GM12878 (cell line): ENCODE measurements at regions not wholly inside any gene's neighbourhood (a gene's known extent, or its start where the extent isn't known, plus 50 kb on each side); places are given as distances from the start of the nearest gene placed in this dataset.
"Not testable (repeated sequence)": the region's sequence is repeated elsewhere in the genome, so short reads cannot be mapped to it uniquely, and the experiment has no call there.

Experiments used
- ATAC-seq: fragments of 200-7000 bp; cut with Tn5 transposase; 3 replicates; pipeline ENCODE4 v1.9.1; 2020; ENCODE audit warnings: mild to moderate bottlenecking, moderate library complexity
- BruUV-seq: library from RNA; stranded (reverse); fragments of 400-500 nt; replicated peaks from 2 replicates; lab custom pipeline; 2021; lab: Mats Ljungman, UMichigan
- CTCF ChIA-PET: fragments of 300-600 bp; sonication (Branson Sonifier 250); formaldehyde crosslinking; extraction: SDS; loops from one replicate; lab custom pipeline; 2021; ENCODE audit warnings: inconsistent platforms; lab: Yijun Ruan, JAX
- POLR2A ChIA-PET: fragments of 350-600 bp; formaldehyde crosslinking; extraction: SDS; loops from one replicate; lab custom pipeline; 2021; ENCODE audit warnings: inconsistent platforms; lab: Charles Lee
- RAD21 ChIA-PET: fragments of 300-600 bp; sonication (Branson Sonifier 250); formaldehyde crosslinking; loops from one replicate; lab custom pipeline; 2023; ENCODE audit warnings: antibody characterized with exemption; ENCODE audit not compliant: unreplicated experiment; lab: Charles Lee
- SMC1A ChIA-PET: fragments of 300-600 bp; sonication (Branson Sonifier 250); formaldehyde crosslinking; loops from one replicate; lab custom pipeline; 2023; ENCODE audit not compliant: unreplicated experiment, uncharacterized antibody; lab: Charles Lee
- DNase-seq: peaks from one replicate; pipeline ENCODE4 v3.0.0-alpha.2; 2011; ENCODE audit warnings: low read depth, low spot score
- FAIRE-seq: peaks from 3 replicates; lab custom pipeline; 2011; peaks lifted over from hg19 to GRCh38; lab: Jason Lieb, UNC
- H2AFZ ChIP-seq: 2 replicates; pipeline ENCODE4 v1.6.0; 2011; ENCODE audit warnings: low read depth, low read length, control low read depth; ENCODE audit not compliant: control insufficient read depth
- H3K27ac ChIP-seq: 2 replicates; pipeline ENCODE4 v1.5.1; 2011; ENCODE audit warnings: control low read depth; ENCODE audit not compliant: control insufficient read depth, insufficient read depth
- H3K27me3 ChIP-seq, 2 experiments: replicated peaks in 1 of 2; 2 replicates each; pipeline versions ENCODE4 v1.6.0 to v1.6.1; 2011; ENCODE audit warnings: low read length in 1 of 2; ENCODE audit not compliant: control insufficient read depth in 2 of 2, insufficient read depth in 2 of 2
- H3K36me3 ChIP-seq, 2 experiments: 2 replicates each; pipeline ENCODE4 v1.5.1; 2011; ENCODE audit warnings: low read length in 1 of 2; ENCODE audit not compliant: control insufficient read depth in 2 of 2, insufficient read depth in 2 of 2
- H3K4me1 ChIP-seq: 2 replicates; pipeline ENCODE4 v1.6.1; 2011; ENCODE audit warnings: mild to moderate bottlenecking, low read length, moderate library complexity, mixed read lengths; ENCODE audit not compliant: control insufficient read depth, insufficient read depth
- H3K4me2 ChIP-seq: 2 replicates; pipeline ENCODE4 v1.6.0; 2011; ENCODE audit warnings: control low read depth; ENCODE audit not compliant: control insufficient read depth, insufficient read depth
- H3K4me3 ChIP-seq: fragments of 200-600 bp; sonication (generic); 2 replicates; pipeline ENCODE4 v1.5.1; 2016
- H3K79me2 ChIP-seq: 2 replicates; pipeline ENCODE4 v1.6.0; 2011; ENCODE audit warnings: low read length; ENCODE audit not compliant: control insufficient read depth, insufficient read depth
- H3K9ac ChIP-seq: 2 replicates; pipeline ENCODE4 v1.8.0; 2011; ENCODE audit warnings: low read length, control low read depth, mixed read lengths; ENCODE audit not compliant: control insufficient read depth, insufficient read depth
- H3K9me3 ChIP-seq: replicated peaks from 3 replicates; pipeline ENCODE4 v1.5.1; 2011; ENCODE audit warnings: mild to moderate bottlenecking, low read length; ENCODE audit not compliant: control insufficient read depth, insufficient read depth
- H4K20me1 ChIP-seq: 2 replicates; pipeline ENCODE4 v1.6.0; 2011; ENCODE audit not compliant: control insufficient read depth, insufficient read depth
- BCL11A ChIP-seq: IDR thresholded peaks from 2 replicates; pipeline ENCODE4 v1.6.1; 2011; ENCODE audit warnings: low read depth, low read length
- BHLHE40 ChIP-seq, 2 experiments: fragments of 450-650 bp in 1 of 2; IDR thresholded peaks; 2 replicates each; pipeline ENCODE4 v1.6.1; 2011 to 2017; ENCODE audit warnings: low read depth in 2 of 2, borderline replicate concordance in 1 of 2, improper control_type of control experiment in 1 of 2, low read length in 1 of 2, mild to moderate bottlenecking in 1 of 2
- GATAD2B ChIP-seq: fragments of 450-650 bp; conservative IDR thresholded peaks from 2 replicates; pipeline ENCODE4 v1.6.1; 2017; ENCODE audit warnings: low read depth, mild to moderate bottlenecking, moderate library complexity
- NFYB ChIP-seq: IDR thresholded peaks from 2 replicates; pipeline ENCODE4 v1.6.1; 2011; ENCODE audit warnings: low read depth, mild to moderate bottlenecking, low read length, improper control_type of control experiment, moderate library complexity; ENCODE audit not compliant: insufficient read depth
- NR2C1 ChIP-seq: fragments of 450-650 bp; IDR thresholded peaks from 2 replicates; pipeline ENCODE4 v1.6.1; 2017; ENCODE audit warnings: antibody characterized with exemption, mild to moderate bottlenecking, moderate library complexity
- TCF12 ChIP-seq: IDR thresholded peaks from 2 replicates; pipeline ENCODE4 v1.6.1; 2011; ENCODE audit warnings: low read depth, mild to moderate bottlenecking, low read length
- ZNF24 ChIP-seq: fragments of 450-650 bp; IDR thresholded peaks from 2 replicates; pipeline ENCODE4 v1.6.1; 2017; ENCODE audit warnings: antibody characterized with exemption, mild to moderate bottlenecking
- ZNF384 ChIP-seq: IDR thresholded peaks from 2 replicates; pipeline ENCODE4 v1.6.1; 2012; ENCODE audit warnings: low read depth, mild to moderate bottlenecking, low read length, improper control_type of control experiment, borderline replicate concordance
- WGBS: methylation state at CpG from one replicate; pipeline ENCODE4 v1.1.6; 2016; ENCODE audit warnings: low lambda C conversion rate; ENCODE audit not compliant: insufficient replicate concordance, insufficient coverage; ENCODE audit errors: missing lambda C conversion rate; 5-methylcytosine and 5-hydroxymethylcytosine counted together
- in situ Hi-C: fragments of 300-500 bp; cut with MboI; formaldehyde crosslinking; loops from 9 replicates; pipeline ENCODE4 v1.14.3; 2018; ENCODE audit warnings: mixed read lengths
- intact Hi-C: fragments of 100-400 bp; cut with micrococcal nuclease; formaldehyde crosslinking; loops from one replicate; pipeline ENCODE4 v1.14.2; 2022; ENCODE audit not compliant: unreplicated experiment
- TF ChIP-seq, protein P1 (sequence below): fragments of 150-350 bp; IDR thresholded peaks from 2 replicates; pipeline ENCODE4 v1.6.1; 2016; ENCODE audit warnings: low read depth, low read length
- TF ChIP-seq, protein P2 (sequence below): fragments of 150-350 bp; IDR thresholded peaks from 2 replicates; pipeline ENCODE4 v1.6.1; 2014; ENCODE audit warnings: mild to moderate bottlenecking, low read depth, low read length
- TF ChIP-seq, protein P3 (sequence below): IDR thresholded peaks from 2 replicates; pipeline ENCODE4 v1.6.1; 2012; ENCODE audit warnings: low read depth, low read length, improper control_type of control experiment
- TF ChIP-seq, protein P4 (sequence below): fragments of 450-650 bp; IDR thresholded peaks from 2 replicates; pipeline ENCODE4 v1.6.1; 2017; ENCODE audit warnings: mild to moderate bottlenecking, moderate library complexity

DNA sequence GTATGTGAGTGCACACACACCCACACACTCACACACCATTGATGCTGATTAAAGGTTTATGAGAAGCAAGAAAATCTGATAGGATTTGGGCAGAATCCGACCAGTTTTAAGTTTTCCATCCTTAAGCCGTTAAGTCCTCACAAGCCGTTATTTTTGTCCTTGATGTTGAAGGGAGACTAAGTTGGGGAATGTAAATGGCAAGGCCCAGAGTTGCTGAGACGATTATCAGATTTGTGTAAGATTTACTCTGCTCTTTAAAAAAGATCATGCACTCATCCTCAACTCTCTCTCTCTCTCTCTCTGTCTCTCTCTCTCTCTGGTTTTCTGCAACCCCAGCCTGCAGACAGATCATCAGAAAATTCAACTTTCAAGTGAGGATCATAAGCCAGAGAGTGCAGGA is 238.8 kb downstream of the SMAD2 start (continued):
- TF ChIP-seq, protein P1, sequence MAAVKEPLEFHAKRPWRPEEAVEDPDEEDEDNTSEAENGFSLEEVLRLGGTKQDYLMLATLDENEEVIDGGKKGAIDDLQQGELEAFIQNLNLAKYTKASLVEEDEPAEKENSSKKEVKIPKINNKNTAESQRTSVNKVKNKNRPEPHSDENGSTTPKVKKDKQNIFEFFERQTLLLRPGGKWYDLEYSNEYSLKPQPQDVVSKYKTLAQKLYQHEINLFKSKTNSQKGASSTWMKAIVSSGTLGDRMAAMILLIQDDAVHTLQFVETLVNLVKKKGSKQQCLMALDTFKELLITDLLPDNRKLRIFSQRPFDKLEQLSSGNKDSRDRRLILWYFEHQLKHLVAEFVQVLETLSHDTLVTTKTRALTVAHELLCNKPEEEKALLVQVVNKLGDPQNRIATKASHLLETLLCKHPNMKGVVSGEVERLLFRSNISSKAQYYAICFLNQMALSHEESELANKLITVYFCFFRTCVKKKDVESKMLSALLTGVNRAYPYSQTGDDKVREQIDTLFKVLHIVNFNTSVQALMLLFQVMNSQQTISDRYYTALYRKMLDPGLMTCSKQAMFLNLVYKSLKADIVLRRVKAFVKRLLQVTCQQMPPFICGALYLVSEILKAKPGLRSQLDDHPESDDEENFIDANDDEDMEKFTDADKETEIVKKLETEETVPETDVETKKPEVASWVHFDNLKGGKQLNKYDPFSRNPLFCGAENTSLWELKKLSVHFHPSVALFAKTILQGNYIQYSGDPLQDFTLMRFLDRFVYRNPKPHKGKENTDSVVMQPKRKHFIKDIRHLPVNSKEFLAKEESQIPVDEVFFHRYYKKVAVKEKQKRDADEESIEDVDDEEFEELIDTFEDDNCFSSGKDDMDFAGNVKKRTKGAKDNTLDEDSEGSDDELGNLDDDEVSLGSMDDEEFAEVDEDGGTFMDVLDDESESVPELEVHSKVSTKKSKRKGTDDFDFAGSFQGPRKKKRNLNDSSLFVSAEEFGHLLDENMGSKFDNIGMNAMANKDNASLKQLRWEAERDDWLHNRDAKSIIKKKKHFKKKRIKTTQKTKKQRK, result no peak
- no peak for TF ChIP-seq TCF12
- TF ChIP-seq, protein P2, sequence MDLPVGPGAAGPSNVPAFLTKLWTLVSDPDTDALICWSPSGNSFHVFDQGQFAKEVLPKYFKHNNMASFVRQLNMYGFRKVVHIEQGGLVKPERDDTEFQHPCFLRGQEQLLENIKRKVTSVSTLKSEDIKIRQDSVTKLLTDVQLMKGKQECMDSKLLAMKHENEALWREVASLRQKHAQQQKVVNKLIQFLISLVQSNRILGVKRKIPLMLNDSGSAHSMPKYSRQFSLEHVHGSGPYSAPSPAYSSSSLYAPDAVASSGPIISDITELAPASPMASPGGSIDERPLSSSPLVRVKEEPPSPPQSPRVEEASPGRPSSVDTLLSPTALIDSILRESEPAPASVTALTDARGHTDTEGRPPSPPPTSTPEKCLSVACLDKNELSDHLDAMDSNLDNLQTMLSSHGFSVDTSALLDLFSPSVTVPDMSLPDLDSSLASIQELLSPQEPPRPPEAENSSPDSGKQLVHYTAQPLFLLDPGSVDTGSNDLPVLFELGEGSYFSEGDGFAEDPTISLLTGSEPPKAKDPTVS, result no peak
- no peak for TF ChIP-seq ZNF24
- TF ChIP-seq BCL11A, result no peak
- TF ChIP-seq GATAD2B, result no peak
- TF ChIP-seq BHLHE40 (IDR thresholded peaks at IDR 0.05; ENCODE audit: borderline replicate concordance in 1 of 2, low read depth in 2 of 2, low read length in 1 of 2), result no peak
- TF ChIP-seq, protein P3, sequence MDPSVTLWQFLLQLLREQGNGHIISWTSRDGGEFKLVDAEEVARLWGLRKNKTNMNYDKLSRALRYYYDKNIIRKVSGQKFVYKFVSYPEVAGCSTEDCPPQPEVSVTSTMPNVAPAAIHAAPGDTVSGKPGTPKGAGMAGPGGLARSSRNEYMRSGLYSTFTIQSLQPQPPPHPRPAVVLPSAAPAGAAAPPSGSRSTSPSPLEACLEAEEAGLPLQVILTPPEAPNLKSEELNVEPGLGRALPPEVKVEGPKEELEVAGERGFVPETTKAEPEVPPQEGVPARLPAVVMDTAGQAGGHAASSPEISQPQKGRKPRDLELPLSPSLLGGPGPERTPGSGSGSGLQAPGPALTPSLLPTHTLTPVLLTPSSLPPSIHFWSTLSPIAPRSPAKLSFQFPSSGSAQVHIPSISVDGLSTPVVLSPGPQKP, result no peak
- no peak for TF ChIP-seq NR2C1
- TF ChIP-seq NFYB, result no peak
- no peak for TF ChIP-seq ZNF384
- TF ChIP-seq, protein P4, sequence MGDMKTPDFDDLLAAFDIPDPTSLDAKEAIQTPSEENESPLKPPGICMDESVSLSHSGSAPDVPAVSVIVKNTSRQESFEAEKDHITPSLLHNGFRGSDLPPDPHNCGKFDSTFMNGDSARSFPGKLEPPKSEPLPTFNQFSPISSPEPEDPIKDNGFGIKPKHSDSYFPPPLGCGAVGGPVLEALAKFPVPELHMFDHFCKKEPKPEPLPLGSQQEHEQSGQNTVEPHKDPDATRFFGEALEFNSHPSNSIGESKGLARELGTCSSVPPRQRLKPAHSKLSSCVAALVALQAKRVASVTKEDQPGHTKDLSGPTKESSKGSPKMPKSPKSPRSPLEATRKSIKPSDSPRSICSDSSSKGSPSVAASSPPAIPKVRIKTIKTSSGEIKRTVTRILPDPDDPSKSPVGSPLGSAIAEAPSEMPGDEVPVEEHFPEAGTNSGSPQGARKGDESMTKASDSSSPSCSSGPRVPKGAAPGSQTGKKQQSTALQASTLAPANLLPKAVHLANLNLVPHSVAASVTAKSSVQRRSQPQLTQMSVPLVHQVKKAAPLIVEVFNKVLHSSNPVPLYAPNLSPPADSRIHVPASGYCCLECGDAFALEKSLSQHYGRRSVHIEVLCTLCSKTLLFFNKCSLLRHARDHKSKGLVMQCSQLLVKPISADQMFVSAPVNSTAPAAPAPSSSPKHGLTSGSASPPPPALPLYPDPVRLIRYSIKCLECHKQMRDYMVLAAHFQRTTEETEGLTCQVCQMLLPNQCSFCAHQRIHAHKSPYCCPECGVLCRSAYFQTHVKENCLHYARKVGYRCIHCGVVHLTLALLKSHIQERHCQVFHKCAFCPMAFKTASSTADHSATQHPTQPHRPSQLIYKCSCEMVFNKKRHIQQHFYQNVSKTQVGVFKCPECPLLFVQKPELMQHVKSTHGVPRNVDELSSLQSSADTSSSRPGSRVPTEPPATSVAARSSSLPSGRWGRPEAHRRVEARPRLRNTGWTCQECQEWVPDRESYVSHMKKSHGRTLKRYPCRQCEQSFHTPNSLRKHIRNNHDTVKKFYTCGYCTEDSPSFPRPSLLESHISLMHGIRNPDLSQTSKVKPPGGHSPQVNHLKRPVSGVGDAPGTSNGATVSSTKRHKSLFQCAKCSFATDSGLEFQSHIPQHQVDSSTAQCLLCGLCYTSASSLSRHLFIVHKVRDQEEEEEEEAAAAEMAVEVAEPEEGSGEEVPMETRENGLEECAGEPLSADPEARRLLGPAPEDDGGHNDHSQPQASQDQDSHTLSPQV, result no peak

DNA sequence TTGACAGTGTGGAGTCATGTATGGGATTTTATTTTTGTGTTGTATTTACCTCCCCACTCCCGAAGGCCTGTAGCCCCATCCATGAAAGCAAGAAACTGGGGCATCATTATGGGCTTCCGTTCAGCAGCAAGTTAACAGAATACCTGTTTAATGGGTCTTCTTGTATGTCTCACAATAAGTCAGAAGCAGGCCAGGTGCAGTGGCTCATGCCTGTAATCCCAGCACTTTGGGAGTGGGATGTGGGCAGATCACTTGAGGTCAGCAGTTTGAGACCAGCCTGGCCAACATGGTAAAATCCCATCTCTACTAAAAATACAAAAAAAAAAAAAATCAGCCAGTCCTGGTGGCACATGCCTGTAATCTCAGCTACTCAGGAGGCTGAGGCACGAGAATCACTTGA is 239.7 kb downstream of the SMAD2 start:
- H3K27ac ChIP-seq, BruUV-seq, H3K4me3 ChIP-seq, H3K4me2 ChIP-seq, CTCF ChIA-PET, H3K9ac ChIP-seq, H3K4me1 ChIP-seq, ATAC-seq, H3K79me2 ChIP-seq, in situ Hi-C loops, H4K20me1 ChIP-seq, H3K36me3 ChIP-seq, DNase-seq, H2AFZ ChIP-seq, FAIRE-seq, H3K9me3 ChIP-seq, intact Hi-C loops, H3K27me3 ChIP-seq, POLR2A ChIA-PET, SMC1A ChIA-PET: not testable (repeated sequence)
- 2% methylated on average over 3 of the region's 3 CpGs for WGBS
- RAD21 ChIA-PET, result interaction anchor here (1.3 kb wide), 1 partner anchor 58 kb away, joined by 3 read pairs; no protein-coding TSS in a partner anchor
